NCI-H187 treated with DMSO at 0.1 percent for 48 hours (cell line): ENCODE measurements at regions not wholly inside any gene's neighbourhood (a gene's known extent, or its start where the extent isn't known, plus 50 kb on each side); places are given as distances from the start of the nearest gene placed in this dataset.

Experiments used
- DNase-seq: peaks from one replicate; lab custom pipeline; 2025; lab: John Stamatoyannopoulos, UW

DNA sequence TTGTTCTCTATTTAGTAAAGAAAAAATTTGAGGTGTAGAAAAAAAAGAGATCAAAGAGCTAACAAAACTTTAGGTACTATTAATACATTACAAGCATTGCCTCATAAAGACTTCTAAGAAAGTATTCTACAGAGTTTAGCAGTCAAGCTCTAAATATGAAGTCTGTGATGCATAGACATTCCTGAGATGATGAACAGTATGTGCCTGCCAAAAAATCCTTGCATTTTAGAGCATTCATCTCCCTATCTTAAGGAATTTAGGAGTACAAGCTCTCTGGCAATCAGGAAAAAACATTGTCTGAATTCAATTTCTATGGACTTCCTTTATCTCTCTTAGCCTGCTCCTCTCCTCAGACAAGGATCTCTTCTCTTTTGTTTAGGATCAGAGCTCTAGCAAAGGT is 202.6 kb upstream of the LRFN5 start:
- no peak for DNase-seq

DNA sequence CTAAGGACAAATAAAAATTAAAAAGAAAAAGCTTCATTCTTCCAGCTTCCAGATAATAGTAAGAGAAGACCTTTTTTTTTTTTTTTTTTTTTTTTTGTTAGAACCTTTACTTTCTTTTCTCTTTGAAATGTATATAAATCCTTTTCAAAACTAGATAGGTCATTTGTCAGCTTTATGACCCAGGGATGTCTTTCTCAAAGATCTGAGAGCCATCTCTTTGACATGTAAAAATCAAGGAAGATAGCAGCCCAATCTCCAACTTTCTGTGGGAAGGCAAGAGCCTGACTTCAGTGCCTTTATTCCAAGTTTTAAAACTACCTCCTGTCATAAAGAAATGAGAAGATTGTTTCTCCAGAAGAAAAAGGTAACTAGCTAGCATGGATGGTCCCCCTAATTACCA is 203.3 kb upstream of the LRFN5 start:
- no peak for DNase-seq

GRCh38 chr14:41397926-41398325 is 208.8 kb upstream of the LRFN5 start:
- DNase-seq: no peak

GRCh38 chr14:41393512-41393911 is 213.2 kb upstream of the LRFN5 start:
- DNase-seq: no peak

- DNase-seq: no peak
Measured at GRCh38 chr14:41392226-41392625, 214.4 kb upstream of the LRFN5 start.

GRCh38 chr14:41389355-41389754 is 217.3 kb upstream of the LRFN5 start:
- no peak for DNase-seq

GRCh38 chr14:41385797-41386196 is 220.9 kb upstream of the LRFN5 start:
- DNase-seq: no peak

DNA sequence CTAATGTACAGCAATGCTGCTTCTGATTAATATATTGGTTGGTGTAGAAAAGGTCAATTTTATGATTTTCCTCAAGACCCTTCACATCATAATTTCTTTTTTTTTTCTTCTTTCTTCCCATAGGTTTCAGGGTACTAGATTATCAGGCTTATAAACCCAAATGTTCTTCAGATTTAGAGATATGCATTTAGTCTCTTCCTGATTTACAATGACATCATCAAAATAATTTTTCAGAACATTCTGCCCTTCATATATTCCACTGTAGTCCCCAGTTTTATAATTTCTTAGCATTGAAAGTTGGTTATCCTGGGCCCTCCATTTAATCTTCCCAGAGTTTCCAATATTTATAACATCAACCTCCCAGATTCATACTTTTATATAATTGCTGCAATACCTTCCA is 226.7 kb upstream of the LRFN5 start:
- DNase-seq: no peak

DNA sequence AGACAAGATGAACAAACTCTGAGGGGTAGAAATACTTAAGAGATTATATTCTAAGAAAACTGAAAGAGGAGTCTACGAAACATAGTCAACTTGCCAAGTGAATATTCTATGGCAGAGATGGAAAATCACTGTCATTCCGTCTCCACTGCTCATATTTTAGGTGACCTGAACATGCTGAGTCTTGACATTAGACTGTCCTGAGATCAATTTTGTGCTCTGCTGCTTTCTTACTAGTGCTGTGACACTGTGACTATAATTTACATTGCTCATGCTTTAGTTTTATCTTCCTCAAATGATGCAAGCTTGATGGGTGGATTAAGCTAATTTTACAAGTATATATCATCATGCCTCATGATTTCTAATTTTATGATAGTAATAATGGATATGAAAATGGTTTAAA is 228.2 kb upstream of the LRFN5 start:
- DNase-seq: no peak

GRCh38 chr14:41377932-41378331 is 228.7 kb upstream of the LRFN5 start:
- no peak for DNase-seq

GRCh38 chr14:41374092-41374491 is 232.6 kb upstream of the LRFN5 start:
- DNase-seq: no peak

DNA sequence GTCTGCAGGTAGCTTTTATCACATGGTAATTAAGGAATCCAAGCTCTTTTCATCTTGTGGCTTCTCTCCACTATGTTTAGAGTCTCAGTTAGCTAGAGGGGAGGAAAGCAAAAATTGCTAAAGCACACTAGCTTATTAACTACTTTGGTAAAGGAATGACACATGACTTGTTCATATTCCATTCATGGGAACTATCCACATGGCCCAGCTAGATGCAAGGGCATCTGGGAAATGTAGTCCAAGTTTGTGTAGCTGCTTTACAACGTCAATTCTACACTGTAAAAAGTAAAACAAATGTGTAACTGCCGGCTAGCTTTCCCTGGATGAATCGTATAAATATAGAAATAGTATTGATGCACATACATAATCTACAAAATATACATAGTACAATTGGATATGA is 244.5 kb upstream of the LRFN5 start:
- DNase-seq: no peak

DNA sequence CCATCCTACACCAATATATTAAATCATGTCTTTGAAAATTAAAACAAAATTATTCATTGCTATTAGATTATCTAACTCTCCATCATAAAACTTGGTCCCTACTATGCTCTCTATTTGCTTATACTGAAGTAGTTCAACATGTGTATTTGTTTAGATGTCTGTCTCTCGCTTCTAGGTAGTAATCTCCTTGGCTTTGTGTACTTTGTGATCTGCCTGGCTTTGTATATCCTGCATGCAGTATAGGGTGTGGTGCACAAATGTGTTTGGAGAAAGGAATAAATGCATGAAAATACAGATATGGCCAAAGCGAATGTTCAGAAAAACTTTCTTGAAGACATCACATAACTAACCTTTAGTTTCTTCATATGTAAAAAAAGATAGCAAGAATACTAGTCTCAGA is 246.6 kb upstream of the LRFN5 start:
- no peak for DNase-seq

DNA sequence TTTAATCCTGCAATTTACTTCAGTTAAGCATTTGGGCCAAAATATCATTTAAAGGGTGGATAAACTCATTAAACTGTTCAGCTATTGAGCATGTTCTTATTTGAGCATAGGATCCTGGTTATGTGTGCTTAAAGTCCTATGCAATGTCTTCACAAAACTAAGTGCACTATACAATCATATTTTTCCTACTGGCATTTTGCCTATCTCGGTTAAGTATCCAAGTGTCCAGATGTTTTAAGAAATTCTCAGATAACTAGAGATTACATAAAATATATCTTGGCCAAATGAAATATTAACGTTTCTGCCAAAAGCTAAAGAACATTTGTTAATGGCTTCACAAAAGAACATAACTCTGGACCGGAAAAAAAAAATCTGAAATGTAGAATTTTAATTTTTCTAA is 250.8 kb upstream of the LRFN5 start:
- DNase-seq: no peak

DNA sequence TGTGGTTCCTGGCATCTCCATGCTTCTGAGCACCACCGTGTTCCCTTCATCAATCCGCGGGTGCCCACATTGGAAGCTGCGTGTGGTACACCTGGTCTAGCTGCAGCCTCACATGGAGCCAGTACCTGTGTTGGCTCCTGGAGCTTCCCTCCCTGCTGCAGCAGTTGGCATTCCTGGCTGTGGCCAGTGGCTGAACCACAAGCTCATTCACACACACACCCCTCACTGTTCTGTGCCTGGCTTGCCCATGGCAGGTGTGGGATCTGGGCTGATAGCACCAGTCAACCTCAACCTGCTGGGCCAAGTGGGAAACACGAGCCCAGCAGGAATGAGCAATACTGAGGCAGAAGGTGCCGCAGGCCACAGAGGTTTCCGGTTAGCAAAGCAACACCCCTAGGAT is 256.2 kb upstream of the LRFN5 start:
- DNase-seq: no peak

DNA sequence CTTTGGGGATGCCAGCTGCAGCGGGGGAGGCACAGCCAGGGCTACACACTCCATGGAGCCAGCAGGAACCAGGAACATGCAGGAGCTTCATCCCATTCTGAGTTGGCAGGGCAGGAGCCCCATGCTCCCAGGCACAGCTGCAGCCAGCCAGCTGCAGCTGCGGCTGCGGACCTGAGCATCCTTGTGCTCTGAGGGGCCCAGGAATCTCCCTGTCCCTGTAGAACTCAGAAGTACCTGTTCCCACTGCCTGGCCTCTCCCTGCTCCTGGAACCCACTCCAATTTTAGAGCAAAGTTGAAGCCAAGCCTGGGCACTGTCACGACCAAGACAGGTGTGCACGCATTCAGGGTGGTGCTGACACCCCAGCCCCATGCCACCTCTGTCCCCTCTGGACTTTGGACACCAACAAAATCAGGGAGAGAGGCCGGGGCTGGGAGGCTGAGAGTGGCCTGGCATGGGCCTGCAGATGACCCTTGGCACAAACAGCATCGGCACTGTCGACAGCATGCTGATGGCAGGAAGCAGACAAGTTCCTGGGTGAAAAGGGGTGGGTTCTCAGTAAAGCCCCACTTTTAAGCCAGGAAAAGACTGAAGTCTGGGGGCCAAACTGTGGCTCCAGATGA is 257.3 kb upstream of the LRFN5 start:
- DNase-seq: no peak

DNA sequence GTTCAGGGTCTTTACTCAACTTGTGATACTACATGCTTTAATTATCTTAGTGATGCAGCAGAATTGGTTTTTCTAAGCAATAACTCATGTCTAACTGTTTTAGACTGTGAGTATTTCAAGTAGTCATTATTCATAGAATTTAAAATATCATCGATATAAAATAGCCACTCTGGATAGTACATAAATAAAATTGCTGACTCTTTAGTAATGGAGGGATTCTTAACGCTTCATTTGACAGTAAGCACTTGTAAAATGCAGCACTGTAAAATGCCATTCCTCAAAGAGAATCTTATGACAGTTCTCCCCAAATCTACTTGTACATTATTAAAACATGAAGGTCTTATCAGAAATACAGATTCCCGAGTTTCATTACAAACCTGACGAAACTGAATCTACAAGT is 262.8 kb upstream of the LRFN5 start:
- no peak for DNase-seq

- no peak for DNase-seq
Measured at GRCh38 chr14:41313196-41313595, 293.5 kb upstream of the LRFN5 start.

GRCh38 chr14:41303506-41303905 is 303.2 kb upstream of the LRFN5 start:
- DNase-seq: no peak

- DNase-seq: peak; percentile 30
Measured at GRCh38 chr14:41302776-41303175, 303.9 kb upstream of the LRFN5 start.

DNA sequence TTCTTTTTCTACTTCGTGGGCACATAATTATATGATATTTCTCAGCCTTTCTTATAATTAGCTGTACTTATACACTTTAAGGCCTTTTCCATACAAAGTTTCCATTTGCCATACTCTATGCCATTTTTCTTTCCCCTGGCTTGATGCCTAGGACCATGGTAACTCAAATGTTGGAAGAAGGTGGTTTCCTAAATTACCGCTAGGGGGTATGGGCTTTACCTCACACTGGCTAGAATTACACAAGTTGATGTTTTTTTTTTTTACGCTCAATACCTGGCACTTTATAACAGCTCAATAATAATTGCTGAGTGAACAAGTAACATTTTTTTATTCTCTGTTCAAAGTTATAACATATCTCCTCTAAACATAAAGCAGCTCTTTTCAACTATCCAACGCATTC is 306.8 kb upstream of the LRFN5 start:
- no peak for DNase-seq

GRCh38 chr14:41298328-41298690 is 308.4 kb upstream of the LRFN5 start:
- DNase-seq: no peak

- no peak for DNase-seq
Measured at GRCh38 chr14:41297576-41298327, 308.9 kb upstream of the LRFN5 start.

DNA sequence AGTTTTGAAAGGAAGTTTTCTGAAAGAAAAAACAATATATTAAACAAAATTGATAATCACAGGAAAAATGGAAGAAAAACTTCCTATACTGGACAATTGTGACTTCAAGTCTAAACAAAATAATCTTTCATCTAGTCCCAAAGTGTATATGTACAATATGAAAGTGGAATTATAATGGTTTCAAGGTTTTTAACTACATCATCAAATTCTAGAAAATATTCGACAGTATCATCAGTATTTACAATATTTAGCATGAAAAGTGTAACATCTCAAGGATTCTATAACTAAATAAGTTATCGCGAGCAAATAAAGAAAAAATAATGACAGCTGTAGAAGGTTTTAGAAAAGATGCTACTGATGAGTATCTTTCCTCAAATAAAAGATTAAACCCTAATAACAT is 310.9 kb upstream of the LRFN5 start:
- DNase-seq: no peak
